Kidney capillary endothelial cell (primary cell): ENCODE measurements at regions not wholly inside any gene's neighbourhood (a gene's known extent, or its start where the extent isn't known, plus 50 kb on each side); places are given as distances from the start of the nearest gene placed in this dataset.
A peak's percentile ranks its signal among the peaks of the same experiment; 100 is the strongest.
"Not testable (repeated sequence)": the region's sequence is repeated elsewhere in the genome, so short reads cannot be mapped to it uniquely, and the experiment has no call there.

ENCODE experiments used
- DNase-seq: peaks from one replicate; pipeline ENCODE4 v3.0.0-alpha.2; 2018; ENCODE audit warnings: low spot score

DNA sequence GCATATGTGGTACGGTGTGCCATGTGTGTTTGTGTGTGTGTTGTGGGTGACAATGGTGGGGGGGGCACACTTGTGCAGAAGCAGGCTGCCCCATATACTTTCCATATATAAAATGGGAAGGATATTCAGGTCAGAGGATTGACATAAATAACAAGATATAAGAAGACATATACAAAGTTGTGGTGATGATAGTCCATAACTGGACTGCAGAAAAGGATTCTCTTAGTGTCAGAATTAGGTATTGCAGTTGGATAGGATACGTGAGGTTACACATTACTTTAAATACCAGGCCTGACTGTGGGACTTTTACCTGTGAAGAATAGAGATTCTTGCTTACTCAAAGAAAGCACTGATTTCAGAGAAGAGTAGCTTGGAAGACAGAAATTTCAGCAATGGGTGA is 1260.3 kb downstream of the EPHA7 start:
- DNase-seq = no peak

DNA sequence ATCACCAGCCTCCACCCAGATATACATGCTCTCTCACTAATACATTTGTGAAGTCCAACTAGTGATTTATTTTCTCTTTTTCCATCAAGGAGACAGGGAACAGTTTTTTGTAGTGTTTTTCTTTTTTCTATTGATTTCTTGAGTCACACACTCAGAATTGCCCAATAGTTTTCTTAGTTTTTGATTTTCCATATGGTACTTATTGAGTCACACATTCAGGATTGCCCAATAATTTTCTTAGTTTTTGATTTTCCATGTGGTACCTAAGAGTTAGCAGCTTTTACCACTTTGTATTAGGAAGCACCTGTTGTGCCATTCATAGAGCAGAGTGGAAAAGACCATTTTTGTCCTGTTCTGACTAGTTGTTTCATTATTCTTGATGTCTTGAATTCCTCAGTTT is 1268.8 kb downstream of the EPHA7 start:
- DNase-seq = no peak

DNA sequence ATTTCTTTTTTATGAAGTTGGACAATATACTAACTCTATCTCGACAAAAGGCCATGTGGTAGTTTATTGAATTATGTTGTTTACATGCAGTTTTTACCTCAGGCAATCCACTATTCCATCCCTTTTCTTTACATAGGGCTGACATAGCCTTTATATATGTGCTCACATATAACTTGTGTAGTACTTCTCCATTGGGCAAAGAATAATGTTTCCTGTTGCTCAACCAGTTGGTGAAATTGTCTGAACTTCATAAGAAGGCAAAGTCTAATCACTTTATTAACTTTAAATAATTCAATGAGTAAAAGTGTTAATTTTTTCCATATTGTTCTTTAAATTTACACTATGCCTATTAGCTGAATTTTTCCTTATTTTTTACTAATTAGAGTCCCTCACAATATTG is 1272.1 kb downstream of the EPHA7 start:
- no peak for DNase-seq

DNA sequence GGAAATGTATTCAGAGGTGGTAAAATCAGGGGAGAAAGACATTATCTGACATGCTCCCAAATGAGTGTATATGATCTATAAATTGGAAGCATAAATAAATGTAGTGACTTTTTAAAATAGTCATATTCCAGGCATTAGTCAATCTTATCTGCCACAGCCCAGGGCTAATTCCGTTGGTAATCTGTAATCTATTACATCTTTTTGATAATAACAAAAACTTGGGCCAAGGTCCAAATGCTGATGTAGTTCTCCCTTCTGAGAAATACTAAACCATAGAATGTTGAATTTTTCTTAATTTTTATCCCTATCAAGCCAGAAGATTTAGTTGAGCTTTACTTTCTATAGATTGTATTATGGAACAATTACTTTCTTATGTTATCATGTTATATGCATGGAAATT is 1279.8 kb downstream of the EPHA7 start:
- DNase-seq = no peak

DNA sequence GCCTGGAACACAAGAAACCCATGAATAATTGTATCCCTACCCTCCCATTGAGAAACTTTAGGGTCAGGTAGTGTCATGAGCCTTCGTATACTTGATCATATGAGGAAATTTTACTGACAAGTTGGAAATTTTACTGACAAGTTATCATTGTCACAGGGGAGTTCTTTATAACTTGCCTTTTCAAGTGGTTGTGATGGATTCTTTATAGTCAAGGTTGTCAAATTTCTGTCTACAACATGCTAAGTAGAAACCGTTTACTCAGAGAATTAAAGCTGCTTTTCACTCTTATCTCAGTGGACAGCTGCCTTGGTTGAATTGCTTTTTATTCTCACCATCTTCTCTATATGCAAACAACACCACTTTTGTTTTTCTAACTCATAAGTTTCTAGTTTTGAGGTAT is 1286.4 kb downstream of the EPHA7 start:
- DNase-seq = no peak

DNA sequence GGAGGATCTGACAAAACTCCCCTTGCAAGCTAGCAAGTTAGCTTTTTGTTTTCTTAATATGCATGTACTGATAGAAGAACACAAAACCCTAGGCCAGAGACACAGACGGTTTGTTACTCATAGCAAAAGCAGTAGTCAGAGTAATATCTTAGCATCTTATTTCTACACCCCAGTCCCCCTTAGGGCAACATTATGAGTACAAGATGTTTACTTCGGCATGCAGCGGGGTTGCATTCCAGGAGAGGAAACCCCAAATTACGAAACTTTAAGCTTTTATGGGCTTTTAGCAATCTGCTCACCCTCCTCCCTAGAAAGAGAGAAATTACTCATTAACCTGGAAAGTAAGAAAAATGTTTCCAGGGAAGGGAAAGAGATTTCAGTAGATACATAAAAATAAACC is 1286.9 kb downstream of the EPHA7 start:
- no peak for DNase-seq

DNA sequence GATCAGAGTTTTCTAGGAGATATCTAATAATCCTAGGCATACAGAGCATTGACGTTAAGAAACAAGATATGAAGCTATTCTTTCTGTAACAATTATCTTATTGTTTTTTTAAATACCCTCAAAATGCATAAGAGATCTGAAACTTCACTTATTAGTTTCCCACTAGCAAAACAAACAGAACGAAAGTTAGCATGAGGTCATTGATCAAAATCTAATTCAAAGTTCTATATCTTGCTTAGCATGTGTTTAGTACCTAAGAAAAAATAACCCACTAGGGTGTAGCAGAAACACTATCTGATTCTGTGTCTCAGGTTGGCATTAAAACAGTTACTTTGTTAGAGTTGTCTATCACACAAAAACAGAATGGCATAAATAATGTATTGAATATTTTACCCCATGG is 1288.4 kb downstream of the EPHA7 start:
- DNase-seq = no peak

DNA sequence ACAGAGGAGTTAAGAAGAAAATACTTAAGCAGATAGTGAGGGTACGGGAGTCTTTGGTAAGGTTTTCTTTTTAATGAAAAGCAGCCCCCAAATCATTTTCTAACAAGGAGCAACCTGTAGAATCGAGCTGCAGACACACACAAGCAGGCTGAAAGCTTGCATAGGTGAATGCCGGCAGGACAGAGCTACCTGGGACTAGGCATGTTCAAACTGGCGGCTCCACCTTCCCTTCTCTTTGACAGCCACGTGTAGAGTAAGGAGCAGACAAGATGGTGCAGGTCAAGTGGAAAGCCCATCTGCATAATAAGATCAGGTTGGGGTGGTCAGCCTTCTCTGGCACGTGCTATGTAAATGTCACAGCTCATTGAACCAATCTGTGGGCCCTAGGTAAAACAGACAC is 1292.4 kb downstream of the EPHA7 start:
- no peak for DNase-seq

DNA sequence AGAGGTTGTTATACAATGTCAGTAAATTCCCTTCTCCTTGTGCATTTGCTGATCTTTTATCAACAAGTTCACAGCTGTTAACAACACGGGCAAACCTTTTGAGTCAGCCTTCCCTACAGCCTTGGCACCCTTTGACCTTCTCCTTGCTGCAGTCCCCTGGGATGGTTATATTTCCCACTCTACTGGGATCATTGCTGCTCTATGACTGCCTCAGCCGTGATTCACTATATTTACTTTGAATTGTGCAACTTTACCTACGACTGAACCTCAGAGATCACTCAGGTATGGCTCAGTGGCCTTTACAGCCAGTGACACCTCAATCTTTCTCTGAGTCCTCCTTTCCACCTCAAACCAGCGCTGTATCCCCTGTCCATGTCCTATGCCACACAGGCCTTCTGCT is 1293.3 kb downstream of the EPHA7 start:
- DNase-seq = no peak

DNA sequence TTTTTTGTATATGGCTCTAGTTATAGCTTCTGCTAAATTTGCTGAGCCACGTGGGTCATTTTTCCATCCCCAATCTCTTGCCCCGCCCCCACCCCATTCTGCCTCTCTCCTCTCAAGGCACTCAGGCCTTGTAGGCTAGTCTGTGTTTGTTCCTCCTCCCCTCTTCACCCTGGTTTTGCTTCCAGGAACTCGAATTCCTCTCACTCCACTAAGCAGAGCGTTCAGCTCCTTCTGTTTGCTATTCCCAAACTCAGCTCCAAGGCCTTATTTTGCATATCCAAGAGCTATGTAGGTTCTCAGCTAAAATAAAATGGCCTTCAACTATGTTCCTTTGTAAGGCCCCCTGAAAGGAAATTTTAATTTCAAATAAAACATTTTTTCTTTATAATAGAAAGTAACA is 1293.7 kb downstream of the EPHA7 start:
- no peak for DNase-seq

DNA sequence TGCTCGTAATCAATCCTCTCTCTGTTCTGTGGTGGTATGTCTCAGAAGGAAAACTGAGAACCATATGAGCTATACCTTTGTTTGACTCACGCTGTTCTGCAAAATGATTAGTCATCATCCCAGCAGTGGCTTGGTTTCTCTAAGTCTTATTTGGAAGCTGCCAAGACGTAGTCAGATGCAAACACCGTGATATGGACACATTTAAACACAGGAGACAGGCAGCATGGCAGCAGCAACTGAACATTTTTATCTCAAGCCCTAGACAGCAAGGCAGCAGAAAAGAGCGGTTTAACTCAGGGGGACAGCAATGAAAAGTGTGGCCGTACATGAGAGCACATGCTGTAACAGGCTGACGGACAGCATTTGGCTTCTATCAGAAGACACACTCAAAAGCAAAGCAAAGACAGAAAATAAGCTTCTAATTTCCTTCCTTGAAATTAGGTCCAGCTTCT is 1295.1 kb downstream of the EPHA7 start:
- no peak for DNase-seq

DNA sequence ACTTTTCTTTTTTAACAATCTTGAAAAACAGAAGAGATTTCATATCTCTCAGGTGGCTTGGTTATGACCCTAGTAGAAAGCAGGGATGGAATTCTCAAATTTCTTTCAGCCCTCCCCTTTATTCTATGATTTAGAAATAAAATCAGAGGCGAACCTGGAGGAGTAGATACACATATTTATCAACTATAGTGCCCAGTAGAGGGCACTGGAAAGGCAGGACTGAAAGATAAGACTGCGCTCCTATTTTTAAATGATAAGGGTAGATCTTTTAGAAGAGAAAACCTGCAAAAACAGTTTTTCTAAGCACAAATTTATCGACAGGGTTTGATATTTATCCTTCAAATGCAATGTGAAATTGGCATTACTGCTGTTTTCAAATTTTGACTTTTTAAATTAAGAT is 1296.6 kb downstream of the EPHA7 start:
- DNase-seq = peak; percentile 10

DNA sequence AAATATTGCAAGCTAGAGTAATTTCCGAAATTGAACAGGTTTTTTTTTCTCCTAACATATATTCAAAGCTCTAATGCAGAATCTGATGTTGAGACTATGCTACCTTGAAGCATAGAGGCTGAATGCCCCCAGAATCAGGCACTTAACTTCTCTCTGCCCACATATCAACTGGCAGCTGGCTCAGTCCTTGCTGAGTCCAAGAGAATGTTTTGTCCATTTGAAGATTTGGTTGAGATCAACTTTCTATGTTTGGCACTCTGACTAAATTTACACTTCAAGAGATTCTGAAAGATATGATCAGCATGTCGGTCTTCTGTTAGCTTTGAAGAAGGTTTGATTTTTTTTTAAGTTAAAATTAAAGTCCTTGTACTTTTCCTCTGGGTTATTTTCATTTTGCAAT is 1298.1 kb downstream of the EPHA7 start:
- no peak for DNase-seq

DNA sequence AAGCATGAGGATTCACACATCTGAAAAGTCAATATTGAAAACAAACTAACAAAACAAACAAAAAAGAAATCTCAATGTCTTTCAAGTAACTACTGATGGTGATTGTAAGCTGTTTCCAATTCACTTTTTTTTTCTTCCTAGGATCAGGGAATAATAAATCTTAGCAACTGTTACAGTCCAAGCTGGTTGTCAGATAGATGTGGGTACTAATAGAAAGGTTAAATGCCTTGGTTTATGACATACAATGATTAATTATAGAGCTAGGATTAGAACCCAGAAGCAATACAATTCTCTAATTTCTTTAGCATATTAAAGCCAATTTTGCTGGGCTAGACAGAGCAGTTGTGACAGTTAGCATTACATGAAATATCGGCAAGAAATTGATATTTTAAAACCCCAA is 1301.6 kb downstream of the EPHA7 start:
- DNase-seq = no peak

DNA sequence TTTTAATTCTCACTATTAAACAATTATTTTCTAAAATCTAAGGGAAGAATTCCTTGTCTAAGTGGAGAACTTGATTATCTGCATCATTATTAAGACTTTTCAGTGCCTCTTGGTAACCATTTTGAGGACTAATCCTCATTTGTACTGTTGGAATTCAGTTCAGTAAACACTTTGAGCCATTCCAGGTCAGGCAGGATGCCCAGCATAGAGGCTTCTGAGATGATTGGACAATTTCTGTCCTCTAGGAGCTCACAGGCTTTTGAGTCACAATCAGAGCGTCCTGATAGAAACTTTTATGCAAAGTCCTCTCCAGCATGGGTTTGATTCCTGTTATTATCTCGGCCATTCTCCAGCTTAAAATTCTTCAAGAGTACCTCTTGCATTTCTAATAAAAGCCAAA is 1304.6 kb downstream of the EPHA7 start:
- DNase-seq = no peak

DNA sequence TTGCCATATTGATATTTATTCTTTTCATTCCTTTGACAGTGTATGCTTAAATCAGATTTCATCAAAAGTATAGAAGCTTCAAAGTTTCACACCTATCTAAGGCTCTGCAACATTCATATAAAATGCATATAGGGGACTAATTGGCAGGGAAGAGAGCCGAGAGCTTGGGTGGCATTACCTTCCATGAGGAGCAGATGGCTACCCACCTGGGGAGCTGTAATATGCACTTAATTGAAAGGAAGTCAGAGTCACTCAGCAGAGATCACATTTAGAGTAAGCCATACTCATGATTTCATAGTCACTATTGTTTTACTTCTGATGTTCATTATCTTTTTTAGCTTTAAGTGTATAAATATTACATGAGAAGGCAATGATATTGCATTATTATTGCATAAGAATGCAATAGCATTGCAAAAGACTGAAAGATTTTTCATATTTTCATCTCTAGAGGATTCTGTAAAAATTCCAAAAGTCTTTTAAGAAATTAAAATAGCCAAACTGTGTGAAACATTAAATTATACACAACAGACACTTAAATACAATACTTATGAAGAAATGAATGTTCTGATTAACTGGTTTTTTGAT is 1305.2 kb downstream of the EPHA7 start:
- no peak for DNase-seq

DNA sequence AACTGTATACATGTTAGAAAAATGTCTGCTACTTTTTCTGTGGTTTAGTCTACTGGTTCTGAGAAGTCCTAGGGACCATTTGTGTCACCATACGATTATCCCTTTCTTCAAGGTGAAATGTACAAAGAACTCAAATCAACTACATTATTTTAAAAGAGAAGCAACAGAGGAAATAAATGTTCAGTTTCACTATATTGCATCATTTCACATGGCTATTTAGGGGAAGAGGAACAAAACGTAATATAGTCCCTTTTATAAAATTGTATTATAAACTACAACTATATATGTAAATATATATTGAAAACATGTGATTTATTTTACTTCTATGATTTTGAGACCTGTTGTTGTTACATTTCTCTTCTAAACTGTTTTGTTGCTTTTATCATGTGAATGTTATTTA is 1308.0 kb downstream of the EPHA7 start:
- DNase-seq = no peak

DNA sequence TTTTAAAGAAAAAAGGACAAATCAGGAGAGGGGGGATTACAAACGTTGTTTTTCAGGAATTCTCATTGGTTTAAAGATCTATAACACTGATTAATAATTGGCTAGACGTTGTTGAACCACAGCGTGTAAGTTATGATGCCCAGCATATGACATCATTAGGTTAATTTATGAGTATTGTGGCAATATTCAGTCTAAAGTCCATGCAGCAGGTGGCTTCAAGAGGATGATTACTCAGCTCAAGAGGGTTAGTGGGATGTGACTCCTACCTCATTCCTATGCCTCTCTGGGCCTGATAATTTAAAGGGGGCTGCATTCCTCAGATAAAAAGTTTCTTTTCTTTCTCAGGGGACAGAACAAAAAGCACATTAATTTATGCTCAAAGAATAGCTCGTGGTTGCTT is 1309.0 kb downstream of the EPHA7 start:
- DNase-seq = no peak

DNA sequence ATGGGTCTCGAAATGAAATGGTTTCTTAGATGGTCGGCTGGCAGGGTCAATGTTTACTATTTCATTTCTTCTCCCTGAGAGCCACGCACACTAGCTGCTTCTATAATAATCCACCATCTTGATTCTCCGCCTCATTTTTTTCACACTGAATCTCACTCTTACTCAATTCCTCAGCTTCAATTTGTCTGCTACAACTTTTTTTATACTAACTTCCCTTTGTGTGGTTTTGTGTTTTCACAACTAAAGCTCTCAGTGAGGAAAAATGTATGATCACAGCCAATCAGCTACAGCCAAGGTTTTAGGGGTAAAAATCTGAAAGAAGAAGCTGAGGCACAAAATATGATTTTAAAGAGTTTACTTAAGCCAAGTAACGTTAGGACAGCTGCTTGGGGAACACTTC is 1309.4 kb downstream of the EPHA7 start:
- DNase-seq = no peak

DNA sequence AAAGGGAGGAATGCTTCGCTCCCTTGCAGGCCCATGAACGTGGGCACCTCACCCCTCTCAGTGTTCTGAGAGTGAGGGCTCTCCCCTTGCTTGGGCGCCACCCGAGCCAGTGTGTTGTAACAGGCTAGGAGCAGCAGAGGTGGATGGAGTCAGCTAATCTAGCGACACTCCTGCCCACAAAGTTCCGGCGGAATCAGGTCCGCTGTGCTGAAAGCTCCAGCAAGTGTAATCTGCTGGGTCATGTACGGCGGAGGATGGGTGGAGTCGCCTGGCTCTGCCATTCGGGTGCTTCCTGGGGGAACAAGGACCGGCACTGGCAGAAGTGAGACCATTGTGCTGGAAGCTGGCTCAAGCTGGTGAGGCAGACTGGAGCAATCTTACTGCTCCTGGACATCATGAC is 1310.1 kb downstream of the EPHA7 start:
- DNase-seq = no peak

DNA sequence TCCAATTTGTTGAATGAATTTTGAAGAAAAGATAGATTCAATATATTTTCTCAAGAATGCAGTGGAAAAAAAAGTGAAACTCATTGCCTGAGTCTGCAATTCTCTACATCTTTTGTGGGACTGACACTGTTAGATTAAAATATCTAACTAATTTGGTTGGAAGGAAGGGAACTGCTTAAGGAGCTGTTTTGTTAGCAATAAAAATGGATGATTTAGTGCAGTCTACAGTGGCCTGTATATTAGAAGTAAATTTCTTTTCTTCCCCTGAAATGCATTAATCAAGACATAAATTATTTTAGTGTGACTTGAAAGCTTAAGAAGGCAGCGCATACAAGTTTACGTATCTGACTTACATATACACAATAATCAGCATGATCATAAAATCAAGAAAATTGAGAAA is 1332.6 kb downstream of the EPHA7 start:
- DNase-seq = no peak

DNA sequence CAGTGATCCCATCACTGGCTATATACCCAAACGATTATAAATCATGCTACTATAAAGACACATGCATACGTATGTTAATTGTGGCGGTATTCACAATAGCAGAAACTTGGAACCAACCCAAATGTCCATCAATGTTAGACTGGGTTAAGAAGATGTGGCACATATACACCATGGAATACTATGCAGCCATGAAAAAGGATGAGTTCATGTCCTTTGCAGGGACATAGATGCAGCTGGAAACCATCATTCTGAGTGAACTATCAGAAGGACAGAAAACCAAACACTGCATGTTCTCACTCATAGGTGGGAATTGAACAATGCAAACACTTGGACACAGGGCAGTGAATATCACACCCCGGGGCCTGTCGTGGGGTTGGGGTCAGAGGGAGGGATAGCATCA is 1335.4 kb downstream of the EPHA7 start:
- DNase-seq = not testable (repeated sequence)

DNA sequence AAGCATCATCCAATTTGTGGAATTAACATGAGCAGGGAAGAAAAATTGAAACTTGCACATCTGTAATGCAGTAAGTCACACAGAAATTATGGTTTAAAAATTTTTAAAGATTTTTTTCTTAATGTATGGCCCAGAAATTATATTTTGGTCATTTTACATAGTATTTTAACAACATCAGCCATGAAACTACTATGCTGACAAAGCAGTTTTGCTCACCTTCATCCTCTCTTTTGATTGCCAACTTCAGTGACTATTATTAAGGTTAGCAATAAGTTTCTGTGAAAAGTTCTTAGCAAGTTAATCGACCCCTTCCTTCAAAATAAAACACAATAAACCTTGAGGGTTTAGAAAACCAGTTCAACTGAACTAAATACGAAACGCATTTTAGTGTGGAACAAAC is 1347.0 kb downstream of the EPHA7 start:
- DNase-seq = no peak

DNA sequence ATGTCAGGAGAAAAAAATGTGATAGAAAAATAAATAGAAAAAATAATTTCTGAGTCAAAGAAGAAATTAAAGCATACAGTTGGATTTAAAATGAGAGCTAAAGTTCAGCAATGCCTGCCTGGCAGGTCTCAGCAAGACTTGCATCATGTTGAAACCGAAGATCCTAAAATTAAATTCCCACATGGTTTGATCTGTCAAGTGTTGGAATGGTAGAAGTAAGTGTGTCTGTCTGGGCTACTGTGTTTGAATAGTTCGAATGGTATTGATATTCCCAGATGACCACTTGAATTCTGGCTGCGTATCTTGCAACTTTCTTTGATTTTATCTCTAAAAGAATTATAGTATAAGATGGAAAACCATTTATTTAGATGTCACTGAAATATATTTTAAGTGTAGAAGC is 1349.6 kb downstream of the EPHA7 start:
- DNase-seq = no peak

DNA sequence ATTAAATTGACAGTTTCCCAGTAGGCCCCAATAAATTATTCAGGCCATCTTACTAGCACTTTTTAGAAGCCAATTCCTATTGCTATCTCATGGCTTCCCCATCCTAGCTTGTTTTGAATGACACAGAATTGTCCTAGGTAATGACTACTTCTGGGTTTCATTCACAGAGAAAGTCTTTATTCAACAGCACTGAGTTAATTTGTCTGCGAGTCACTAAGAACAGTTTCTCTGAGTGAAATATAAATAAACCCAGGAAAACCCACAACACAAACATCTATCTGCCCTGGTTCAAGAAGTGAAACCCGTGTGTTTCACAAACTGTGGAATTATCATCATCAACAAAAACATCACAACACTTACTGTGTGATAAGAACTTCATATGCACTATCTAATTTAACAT is 1366.8 kb downstream of the EPHA7 start:
- no peak for DNase-seq
